ENCODE measurements at regions not wholly inside any gene's neighbourhood (a gene's known extent, or its start where the extent isn't known, plus 50 kb on each side); places are given as distances from the start of the nearest gene placed in this dataset.

DNA sequence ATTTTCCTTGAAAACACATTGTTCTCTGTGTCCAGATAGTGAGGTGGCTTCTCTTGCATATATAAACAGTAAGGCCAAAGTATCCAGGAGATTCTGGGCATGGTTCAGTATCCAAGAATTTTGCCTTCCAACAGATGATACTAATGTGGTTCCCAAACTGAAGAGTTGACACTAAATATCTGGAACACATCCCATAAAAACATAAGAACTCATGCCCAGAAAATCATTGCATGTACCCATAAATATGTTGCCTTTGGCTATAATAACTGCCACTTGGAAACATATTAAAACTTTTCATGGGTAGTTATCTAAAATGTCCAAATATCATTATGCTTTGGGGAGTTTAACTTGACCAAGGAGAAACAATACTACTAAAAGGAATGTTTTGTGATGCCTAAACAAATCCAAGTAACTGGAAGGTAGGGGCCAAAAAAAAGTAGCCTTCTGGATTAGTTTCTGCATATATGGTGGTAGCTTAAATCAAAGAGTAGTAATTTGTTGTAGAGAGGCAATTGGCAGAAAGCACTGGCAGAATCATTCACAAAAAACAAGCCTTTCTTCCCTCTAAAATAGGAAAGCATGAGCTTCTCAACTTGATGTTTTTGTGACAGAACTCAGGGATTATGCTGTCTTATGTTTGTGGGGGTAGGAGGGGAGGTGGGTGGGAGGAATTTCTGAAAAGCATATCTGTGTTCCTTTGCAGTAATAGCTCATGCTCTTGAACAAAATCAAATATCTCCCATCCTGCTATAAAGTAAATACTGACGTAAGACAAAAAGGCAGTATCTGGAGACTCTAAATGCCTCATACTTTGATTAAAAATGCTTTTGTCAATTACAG is 753.9 kb downstream of the TUSC7 start:
- no peak for DNase-seq (ENCODE audit: low read depth)

DNA sequence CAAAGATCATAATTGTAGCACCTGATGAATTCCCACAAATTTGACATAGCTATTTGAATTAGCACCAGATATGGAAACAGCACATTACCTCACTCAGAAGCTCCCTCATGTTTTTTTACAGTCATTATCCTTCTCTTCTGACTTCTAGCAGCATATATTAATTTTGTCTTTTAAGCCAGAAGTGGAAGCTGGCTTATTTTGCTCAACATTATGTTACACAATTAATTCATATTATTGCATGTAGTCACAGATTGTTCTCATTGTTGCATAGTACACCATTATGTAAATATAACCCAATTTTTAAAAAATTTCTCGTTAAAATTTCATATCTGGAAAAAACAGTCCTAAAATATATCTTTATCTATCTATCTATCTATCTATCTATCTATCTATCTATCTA is 762.3 kb downstream of the TUSC7 start:
- no peak for DNase-seq (ENCODE audit: low read depth)

DNA sequence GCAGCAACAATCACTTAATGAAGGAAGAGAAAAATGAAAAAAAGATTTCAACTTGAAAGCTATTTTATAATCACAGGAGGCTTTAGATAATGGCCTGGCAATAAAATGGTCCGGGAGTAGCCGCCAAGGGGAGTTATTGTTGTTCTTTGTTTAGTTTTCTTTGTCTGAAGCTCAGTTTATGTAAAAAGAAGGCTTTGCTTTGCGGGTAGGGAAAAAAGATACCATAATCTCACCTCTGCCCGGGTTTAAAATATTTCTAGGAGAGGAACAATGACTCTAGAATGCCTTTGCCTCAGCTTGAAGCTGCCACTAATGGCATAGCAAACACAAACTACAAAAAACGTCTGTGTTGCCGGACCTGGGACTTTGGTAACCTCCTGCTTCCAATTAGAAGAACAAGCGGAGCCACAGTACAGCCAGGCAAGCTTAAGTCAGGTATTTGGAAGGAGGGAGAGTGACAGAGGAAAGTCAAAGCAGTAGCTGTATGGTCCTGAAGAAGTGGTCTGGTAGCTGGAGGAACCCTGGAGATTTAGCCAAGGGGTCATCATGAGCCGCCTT is 764.5 kb downstream of the TUSC7 start:
- no peak for DNase-seq (ENCODE audit: low read depth)

DNA sequence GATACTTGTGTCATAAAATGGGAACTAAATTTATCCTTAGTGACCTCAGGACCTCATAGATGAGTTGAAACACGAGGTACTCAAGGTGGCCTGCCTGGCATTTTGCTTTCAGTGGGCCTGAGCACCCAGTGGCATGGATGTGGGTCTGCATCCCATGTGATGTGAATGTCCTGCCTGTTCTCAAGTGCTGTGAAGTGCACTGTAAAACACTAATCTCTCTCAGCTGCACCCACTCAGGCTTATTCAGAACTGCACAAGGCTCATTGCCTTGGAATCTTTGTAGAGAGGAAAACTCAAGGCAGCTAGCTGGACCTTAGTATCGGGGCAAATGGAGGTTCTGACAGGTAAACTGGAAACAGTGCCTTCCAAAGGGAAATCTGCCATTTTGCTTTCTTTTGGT is 767.0 kb downstream of the TUSC7 start:
- DNase-seq (ENCODE audit: low read depth), result no peak

DNA sequence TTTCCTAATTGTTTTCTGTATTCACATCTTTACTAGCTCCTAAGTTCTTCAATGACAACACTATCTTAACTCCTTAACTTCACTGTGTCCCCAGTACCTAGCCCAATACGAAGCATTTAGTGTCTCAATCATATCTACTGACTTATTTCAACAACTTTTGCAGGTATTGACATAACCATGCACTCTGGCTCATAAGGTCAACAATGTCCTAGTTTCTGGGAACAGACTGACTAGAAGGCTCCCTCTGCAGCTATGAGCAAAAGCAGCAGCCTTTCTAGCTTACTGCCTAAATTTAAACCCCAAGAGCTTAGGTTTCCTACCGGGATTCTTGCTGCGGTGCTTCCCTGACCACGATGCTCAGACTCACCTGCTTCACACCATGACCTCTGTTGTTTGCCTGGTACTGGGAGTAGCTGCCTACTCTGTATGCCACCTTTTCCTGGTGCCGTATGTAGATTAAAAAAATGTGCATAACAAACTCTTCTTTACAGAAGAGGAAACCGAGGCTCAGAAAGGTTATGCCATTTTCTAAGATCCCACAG is 767.7 kb downstream of the TUSC7 start:
- no peak for DNase-seq (ENCODE audit: low read depth)

DNA sequence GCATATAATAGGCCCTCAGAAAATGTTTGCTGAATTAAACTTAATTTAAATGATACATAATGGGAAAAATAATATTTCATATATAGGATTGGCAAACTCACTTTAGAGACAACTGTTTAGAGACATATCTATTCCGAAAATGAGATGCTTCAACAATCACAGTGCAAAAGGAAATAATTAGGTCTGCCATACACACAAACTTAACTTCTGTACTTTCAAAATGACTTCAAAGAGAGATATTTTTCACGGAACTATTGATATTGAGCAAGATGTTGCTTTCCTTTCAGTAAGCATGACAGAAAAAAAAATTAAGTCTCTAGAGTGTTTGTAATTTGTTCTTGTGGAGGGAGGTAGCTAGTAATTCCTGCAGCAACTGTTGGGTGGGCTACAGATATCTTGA is 769.5 kb downstream of the TUSC7 start:
- no peak for DNase-seq (ENCODE audit: low read depth)

DNA sequence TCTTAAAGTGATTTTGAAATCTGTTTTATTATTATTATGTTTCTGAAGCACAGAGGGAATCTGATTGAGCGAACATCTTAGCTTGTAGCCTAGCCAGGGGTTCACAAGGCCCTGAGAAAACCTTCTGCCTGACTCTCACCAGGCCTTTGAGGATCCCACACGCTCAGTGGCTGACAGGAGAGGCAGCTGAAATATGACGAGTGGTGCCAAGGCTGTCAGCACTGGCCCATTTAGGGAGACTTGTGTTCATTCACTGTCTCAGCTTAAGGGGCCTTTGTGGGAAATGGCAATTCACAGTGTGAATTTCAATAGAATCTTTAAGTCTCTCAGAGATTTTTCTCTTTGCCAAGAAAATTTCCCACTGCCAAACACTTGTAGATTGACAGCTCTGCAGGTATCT is 770.9 kb downstream of the TUSC7 start:
- DNase-seq (ENCODE audit: low read depth), result no peak

DNA sequence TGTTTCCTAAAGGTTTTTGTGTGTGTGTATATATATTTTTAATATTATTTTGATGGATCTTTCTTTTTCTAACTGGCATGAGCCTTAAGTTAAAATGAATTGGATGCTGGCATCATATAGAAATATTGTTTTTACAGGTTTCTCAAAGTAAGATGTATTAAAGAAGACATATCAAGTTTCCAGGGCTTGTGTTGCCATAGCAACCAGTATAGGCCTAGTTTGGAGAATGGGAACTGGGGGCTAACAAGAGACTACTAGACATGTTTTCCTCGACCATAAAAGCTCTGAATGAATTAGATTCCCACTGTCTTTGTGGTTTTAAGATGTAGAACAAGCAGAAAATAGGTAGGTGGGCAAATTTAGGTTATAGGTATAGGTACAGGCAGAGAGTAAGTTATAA is 771.4 kb downstream of the TUSC7 start:
- DNase-seq (ENCODE audit: low read depth), result no peak

DNA sequence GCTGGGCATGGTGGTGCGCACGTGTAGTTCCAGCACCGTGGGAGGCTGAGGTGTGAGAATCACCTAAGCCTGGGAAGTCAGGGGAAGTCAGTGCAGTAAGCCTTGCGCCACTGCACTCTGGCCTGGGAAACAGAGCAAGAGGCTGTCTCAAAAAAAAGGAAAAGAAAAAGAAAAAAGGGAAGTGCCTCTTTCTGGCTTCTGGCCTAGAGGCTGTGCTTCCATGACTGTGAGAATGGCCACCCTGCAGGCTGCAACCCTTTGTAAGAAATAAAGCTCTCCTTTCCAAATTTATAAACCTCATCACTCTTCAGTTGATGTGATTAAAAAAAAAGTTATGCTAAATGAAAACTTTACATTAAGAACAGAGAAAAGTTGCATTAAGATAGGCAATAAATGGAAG is 774.3 kb downstream of the TUSC7 start:
- DNase-seq (ENCODE audit: low read depth), result no peak

DNA sequence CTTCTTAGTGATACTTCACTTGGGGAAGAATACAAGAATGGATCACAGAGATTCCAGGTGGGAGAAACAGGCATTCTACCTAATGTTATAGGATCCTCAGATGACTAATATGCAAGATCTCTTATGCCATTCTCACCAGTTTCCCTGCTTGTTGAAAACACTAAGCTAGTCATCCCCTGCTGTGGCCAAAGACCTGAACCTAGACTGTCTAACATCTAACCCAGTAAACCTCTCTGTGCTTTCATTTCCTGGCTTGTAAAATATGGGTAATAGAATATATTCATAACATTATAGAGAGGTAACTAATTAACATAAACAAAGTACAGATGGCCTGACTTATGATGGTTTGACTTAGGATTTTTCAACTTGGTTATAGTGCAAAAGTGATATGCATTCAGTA is 776.3 kb downstream of the TUSC7 start:
- DNase-seq (ENCODE audit: low read depth), result no peak

DNA sequence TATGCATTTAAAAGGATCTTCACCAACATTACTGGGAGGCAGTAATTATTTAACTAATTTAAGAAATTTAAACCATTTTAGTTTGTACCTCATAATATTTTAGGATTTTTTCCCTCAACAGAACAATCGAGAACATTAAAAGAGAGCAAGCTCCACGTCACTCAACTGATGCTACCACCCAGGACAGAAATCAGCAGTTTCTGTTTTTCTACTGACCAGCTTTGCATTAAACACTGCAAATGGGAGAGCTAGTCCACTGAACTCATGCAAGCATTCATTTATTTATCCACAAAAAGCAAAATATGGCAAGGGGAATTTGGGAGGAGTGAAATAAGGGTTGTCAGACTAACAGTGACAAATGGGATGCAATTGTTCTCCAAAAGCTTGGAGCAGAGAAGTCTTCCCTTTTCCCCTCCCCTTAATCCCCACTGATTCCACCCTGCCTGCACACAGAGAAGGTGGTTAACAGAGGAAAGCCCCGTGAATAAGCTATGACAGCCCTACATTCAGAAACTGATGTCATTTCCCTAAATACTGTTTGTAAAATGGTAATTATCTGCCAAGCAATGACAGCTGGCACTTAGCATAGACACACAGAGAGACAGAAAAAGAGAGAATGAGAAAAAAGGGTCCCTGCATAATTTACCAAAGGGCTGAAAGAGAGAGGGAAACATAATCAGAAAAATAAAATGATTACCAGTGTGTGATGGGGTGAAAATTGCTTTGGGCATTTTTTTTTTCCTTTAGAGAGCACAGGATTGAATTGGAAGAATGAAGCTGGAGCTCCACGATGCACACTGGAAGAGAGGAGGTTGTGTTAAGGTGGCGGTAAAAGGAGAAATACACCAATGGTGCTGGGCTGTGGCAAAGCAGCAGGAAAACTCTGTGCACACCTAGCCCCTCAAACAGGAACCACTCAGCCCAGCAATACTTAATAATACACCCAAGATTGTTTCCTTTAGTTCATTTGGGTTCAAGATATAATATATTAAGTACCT is 777.4 kb downstream of the TUSC7 start:
- no peak for DNase-seq (ENCODE audit: low read depth)

DNA sequence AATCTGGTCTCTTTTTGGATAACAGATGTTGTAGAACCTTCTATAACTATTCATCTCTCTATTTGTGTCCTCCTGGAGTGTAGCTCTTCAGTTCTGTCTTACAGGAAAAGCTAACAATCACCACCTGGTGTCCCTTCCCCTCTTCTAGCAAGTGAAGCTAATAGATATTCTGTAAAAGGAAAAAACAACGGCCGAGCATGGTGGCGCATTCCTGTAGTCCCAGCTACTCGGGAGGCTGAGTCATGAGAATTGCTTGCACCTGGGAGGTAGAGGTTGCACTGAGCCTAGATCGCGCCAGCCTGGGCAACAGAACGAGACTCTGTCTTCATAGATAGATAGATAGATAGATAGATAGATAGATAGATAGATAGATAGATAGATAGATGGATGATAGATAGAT is 779.4 kb downstream of the TUSC7 start:
- DNase-seq (ENCODE audit: low read depth), result no peak

DNA sequence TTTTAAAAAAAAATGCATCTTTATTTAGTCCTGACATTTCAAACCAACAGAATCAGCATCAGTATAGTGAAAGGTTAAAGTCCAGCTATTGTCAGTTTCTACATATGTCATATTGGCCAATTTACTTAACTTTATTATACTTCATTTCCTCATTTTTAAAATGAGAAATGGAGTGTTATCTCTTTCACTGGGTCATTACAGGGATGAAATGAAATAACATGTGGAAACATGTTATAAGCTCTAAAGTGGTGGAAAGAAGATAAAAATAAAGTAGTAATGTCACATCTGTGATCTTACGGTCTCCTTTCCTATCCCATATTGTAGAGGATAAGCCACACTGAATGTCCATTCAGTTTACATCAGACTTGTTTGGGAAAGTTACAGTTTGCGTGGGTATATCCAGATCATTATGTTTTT is 780.1 kb downstream of the TUSC7 start:
- no peak for DNase-seq (ENCODE audit: low read depth)

DNA sequence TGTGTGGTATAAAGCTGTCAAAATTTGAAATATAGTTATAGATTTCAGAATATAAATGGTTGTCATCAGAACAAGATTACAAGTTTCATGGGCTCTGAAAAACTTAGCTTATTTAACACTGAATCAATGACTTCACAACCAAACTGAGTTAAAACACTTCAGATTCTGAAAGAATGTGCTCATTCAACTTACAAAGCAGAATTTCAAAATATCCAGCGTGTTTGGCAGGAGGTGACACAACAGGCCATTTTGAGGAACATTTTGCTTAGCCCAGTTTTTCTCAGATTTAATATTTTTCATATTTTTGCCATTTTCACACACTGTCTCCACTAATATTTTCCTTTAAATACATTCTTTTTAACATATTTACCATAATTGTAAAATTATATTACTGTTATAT is 781.1 kb downstream of the TUSC7 start:
- no peak for DNase-seq (ENCODE audit: low read depth)

DNA sequence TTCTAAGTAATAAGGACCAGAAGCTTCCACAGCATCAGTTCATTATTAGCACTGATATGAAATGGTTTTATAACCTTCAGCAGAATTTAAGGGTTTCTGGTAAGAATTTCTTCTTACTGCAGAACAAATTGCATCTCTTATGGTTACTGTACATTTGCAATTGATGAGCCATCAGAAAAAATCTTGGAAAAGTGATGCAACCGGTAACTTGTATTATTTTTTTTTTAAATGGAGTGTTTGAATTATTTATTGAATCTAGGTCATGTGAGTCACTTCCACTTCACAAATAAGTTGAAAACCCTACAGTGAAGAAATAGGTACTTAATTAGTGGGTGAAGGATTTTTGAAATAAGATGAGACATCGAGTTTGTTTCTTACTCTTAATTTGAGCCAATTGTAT is 786.0 kb downstream of the TUSC7 start:
- DNase-seq (ENCODE audit: low read depth), result no peak

DNA sequence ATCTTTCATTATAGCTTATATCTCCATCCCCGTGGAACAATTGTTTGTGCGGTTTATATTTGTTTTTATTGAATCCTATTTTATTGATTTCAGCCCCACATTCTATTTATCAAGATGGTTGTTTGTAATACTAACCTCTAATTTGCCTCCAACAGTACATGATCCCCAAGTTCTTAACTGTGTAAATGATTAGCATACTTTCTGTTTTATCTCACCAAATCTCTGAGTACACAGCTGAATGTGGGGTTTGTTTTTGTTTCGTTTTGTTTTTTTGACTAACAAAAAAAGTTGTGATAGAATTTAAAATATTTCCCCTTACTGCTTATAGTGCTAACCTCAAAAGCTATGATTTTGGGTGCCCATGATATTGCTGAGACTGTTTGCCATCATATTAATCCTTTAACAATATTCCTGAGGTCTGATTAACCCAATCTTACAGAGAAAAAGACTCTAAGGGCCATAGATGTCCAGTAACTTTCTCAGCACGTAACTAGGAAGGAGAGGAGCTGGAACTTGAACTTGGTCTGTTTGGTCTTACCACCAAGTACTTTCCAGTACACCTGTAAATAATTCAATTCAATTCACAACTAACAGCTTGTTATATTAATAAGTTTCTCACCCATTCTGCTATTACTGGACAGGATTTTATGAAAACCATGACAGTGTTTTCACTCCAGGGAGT is 789.8 kb downstream of the TUSC7 start:
- no peak for DNase-seq (ENCODE audit: low read depth)

DNA sequence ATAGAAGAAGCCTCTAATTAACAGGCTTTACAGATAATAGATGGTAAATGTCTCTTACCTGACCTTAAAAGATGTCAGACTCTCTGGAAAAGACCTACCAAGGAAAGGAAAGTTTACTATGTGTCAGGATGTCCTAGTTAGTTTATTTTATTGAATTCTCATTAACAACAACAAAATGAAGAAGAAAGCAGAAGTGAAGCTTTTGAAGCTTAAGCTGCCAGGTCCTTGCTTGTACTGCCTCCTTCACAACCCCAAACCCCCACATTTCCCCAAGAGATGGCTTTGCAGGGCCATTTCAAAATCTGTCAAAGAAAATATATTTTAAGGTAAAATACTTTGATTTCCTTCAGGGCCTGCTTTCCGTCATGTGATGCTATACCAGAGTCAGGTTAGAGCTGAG is 798.4 kb downstream of the TUSC7 start:
- no peak for DNase-seq (ENCODE audit: low read depth)

DNA sequence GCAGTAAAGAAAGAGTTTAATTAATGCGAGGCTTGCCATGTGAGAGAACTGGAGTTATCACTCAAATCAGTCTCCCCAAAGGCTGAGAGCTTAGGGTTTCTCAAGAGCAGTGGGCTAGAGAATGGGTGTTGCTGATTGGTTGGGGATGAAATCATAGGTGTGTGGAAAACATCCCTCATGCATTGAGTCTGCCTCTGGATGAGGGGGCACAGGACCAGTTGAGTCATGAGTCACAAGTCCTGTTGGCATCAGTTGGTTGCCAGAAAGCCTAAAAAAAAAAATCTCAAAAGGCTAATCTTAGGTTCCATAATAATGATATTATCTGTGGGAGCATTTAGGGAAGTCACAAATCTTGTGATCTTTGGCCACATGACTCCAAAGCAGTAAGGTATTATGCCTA is 800.3 kb downstream of the TUSC7 start:
- no peak for DNase-seq (ENCODE audit: low read depth)

DNA sequence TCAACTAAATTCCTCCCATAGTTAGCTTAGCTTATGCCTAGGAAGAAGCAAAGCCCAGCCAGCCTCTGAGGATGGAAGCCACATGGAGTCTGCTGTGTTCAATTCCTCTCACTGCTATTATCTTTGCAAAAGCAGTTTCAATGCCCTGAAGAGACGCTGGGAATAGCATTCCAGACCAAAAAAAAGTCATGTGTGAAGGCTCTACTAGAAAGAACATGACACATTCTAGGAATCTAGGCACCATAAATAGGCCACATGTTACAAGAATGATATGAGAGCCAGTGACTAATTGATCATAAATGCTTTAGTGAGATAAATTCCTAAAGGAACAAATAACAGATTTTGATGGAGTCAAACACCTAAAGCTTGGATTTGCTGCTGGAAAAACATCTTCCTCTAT is 800.8 kb downstream of the TUSC7 start:
- DNase-seq (ENCODE audit: low read depth), result peak; percentile 23

DNA sequence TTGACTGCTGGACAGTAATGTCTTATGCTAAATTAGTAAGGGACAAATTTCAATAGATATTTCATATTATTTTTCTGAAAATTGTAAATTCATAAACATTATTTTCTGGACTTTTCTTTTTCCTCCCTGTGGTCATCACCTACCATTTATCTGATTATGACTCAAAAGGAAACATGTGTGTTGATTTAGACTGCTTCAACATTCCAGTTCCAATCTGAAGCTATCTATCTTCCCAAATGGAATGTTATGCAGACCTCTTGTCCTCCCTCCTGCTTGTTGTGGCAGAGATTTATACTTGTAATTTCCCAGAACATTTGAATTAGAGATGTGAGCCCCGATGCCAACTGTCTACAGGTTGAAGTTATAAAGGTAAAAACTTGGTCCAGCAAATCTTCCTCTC is 803.4 kb downstream of the TUSC7 start:
- no peak for DNase-seq (ENCODE audit: low read depth)

DNA sequence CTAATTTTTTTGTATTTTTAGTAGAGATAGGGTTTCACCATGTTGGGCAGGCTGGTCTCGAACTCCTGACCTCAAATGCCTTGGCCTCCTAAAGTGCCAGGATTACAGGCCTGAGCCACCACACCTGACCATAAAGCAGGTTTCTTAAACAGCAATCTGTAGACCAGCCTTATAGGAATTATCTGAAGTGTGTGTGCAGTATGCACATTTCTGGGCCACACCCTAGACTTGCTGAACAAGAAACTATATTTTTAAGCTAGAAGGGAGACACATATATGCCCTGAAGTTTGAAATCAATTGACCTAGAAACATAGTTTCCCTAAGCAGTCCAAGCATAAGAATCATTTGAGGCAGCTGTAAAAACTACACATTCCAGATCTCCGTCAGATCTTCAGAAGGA is 805.7 kb downstream of the TUSC7 start:
- DNase-seq (ENCODE audit: low read depth), result no peak

DNA sequence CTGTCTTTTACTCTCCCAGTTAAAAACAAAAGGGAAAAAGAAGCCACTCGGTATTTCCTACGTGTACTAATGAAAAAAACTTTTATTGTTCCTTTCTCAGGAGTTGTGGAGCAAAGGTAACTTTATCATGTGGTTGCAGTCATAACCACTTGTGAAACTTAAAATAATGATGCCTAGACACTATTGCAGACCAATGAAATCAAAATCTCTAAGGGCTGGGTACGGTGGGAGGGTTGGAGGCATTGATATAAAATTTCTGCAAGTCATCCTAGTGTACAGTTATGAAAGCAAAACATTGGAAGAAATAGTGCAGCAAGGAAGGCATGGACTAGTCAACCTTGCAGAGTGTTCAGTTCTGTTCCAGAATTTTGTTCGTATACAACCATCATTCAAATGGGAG is 808.8 kb downstream of the TUSC7 start:
- DNase-seq (ENCODE audit: low read depth), result no peak

All from renal cortical epithelial cell (primary cell).